ENCODE measurements at regions not wholly inside any gene's neighbourhood (a gene's known extent, or its start where the extent isn't known, plus 50 kb on each side); places are given as distances from the start of the nearest gene placed in this dataset.

GRCh38 chr3:187809612-187809991, 64.3 kb upstream of the BCL6 start:
- no peak for TF ChIP-seq HOXA7 (CRISPR knock-in tag; IDR thresholded peaks at IDR 0.05)
- no peak for DNase-seq (ENCODE audit: low read depth in 1 of 2, low spot score in 1 of 2)
- POLR2A ChIA-PET = no interaction called here
- FAIRE-seq = no peak
- WGBS (ENCODE audit: missing lambda C conversion rate) = 83% methylated on average over 3 of the region's 3 CpGs
- no peak for ATAC-seq
- H3K4me3 ChIP-seq = no peak overlapping the region; the same call in 2 of the 3 replicates
- H3K4me2 ChIP-seq = peak overlapping the region; percentile 80
- no peaks in the 10 kb centered on the region for H3K9me3 ChIP-seq
- H3K4me1 ChIP-seq = peaks cover 38% of the 10 kb centered on the region
- CTCF ChIA-PET = no interaction called here
- peak overlapping the region; percentile 73 to 79; a peak in 4 of 6 replicates for H3K27ac ChIP-seq

GRCh38 chr3:187810021-187810446, 64.8 kb upstream of the BCL6 start:
- FAIRE-seq (no peak), DNase-seq (ENCODE audit: low read depth in 1 of 2, low spot score in 1 of 2) (peak in 1 of 2 experiments; percentile 1), ATAC-seq (no peak)
- no peak overlapping the region for H3K4me3 ChIP-seq
- H3K4me1 ChIP-seq = peaks cover 38% of the 10 kb centered on the region
- POLR2A ChIA-PET = no interaction called here
- CTCF ChIA-PET = no interaction called here
- H3K4me2 ChIP-seq = peak overlapping the region; percentile 80; the same call in 1 of the 3 replicates
- 77% methylated on average over 3 of the region's 3 CpGs for WGBS (ENCODE audit: missing lambda C conversion rate)
- H3K27ac ChIP-seq = peak overlapping the region; percentile 73 to 79; a peak in 4 of 6 replicates
- H3K9me3 ChIP-seq = no peaks in the 10 kb centered on the region
- TF ChIP-seq ESRRA (IDR thresholded peaks at IDR 0.05; ENCODE audit: borderline replicate concordance, low read length) (no peak), GATA3 (IDR thresholded peaks at IDR 0.05; ENCODE audit: borderline replicate concordance) (no peak), KDM1A (IDR thresholded peaks at IDR 0.05; ENCODE audit: low read depth) (no peak), HES2 (IDR thresholded peaks at IDR 0.05) (no peak), ZSCAN20 (CRISPR knock-in tag; IDR thresholded peaks at IDR 0.05) (no peak), ELK1 (IDR thresholded peaks at IDR 0.05; ENCODE audit: low read depth, low read length) (no peak), TFCP2L1 (CRISPR knock-in tag; IDR thresholded peaks at IDR 0.05) (no peak), RARB (CRISPR knock-in tag; IDR thresholded peaks at IDR 0.05) (no peak), RNF2 (IDR thresholded peaks at IDR 0.05; ENCODE audit: borderline replicate concordance, low read depth) (no peak), TP53 (CRISPR knock-in tag; IDR thresholded peaks at IDR 0.05) (no peak), NFE2L2 (conservative IDR thresholded peaks at IDR 0.05; ENCODE audit: low read length) (no peak), CTCF (IDR thresholded peaks at IDR 0.05) (no peak), NPAS2 (CRISPR knock-in tag; IDR thresholded peaks at IDR 0.05; ENCODE audit: borderline replicate concordance) (no peak), NR3C1 (IDR thresholded peaks at IDR 0.05) (no peak), SREBF2 (IDR thresholded peaks at IDR 0.05) (no peak), E2F6 (IDR thresholded peaks at IDR 0.05; ENCODE audit: borderline replicate concordance, low read depth) (no peak), ZFP36 (IDR thresholded peaks at IDR 0.05; ENCODE audit: borderline replicate concordance, partially characterized antibody) (no peak)

- CTCF ChIA-PET = no interaction called here
- peak; percentile 9 to 42 for DNase-seq (ENCODE audit: low read depth in 1 of 2, low spot score in 1 of 2)
- H3K4me1 ChIP-seq = peaks cover 38% of the 10 kb centered on the region
Measured at GRCh38 chr3:187811585-187812250, 66.5 kb upstream of the BCL6 start.

More at GRCh38 chr3:187811585-187812250, 66.5 kb upstream of the BCL6 start:
- TF ChIP-seq RFX5 (IDR thresholded peaks at IDR 0.05) (no peak), KDM1A (IDR thresholded peaks at IDR 0.05; ENCODE audit: low read depth) (no peak), HEYL (CRISPR knock-in tag; IDR thresholded peaks at IDR 0.05) (no peak), FOSL2 (IDR thresholded peaks at IDR 0.05) (no peak), FOSL2 (CRISPR knock-in tag; IDR thresholded peaks at IDR 0.05) (peak; percentile 41; the same call in 1 of the 2 replicates), RCOR1 (IDR thresholded peaks at IDR 0.05; ENCODE audit: low read depth, low read length) (no peak), CEBPB (IDR thresholded peaks at IDR 0.05) (0 out of 4 replicates have a peak, but pooled peaks of 1 of the 2 experiments have one; percentile 5), MAFK (IDR thresholded peaks at IDR 0.05; ENCODE audit: partially characterized antibody) (peak; percentile 61), BHLHE40 (IDR thresholded peaks at IDR 0.05; ENCODE audit: low read depth, low read length) (no peak), ZFP36 (IDR thresholded peaks at IDR 0.05; ENCODE audit: borderline replicate concordance, partially characterized antibody) (no peak), FOSB (CRISPR knock-in tag; IDR thresholded peaks at IDR 0.05) (no peak), SMC3 (IDR thresholded peaks at IDR 0.05) (no peak), ELK1 (IDR thresholded peaks at IDR 0.05; ENCODE audit: low read depth, low read length) (no peak), PBX3 (IDR thresholded peaks at IDR 0.05) (no peak)
- FAIRE-seq (no peak), ATAC-seq (peak; percentile 49 to 66; a peak in 4 of 6 replicates)
- 38% methylated on average over 4 of the region's 4 CpGs for WGBS (ENCODE audit: missing lambda C conversion rate)
- Histone ChIP-seq H3K27ac (peak overlapping the region; percentile 67 to 79; a peak in 5 of 6 replicates), H3K4me3 (no peak overlapping the region), H3K4me2 (peak overlapping the region; percentile 54; the same call in 2 of the 3 replicates), H3K9me3 (no peaks in the 10 kb centered on the region)
- POLR2A ChIA-PET = interaction anchor here (0.6 kb wide), 1 partner anchor 342 kb away, joined by 5 read pairs; no protein-coding TSS in a partner anchor

All from A549 (cell line).